ENCODE measurements at regions not wholly inside any gene's neighbourhood (a gene's known extent, or its start where the extent isn't known, plus 50 kb on each side); places are given as distances from the start of the nearest gene placed in this dataset.

- 75 to 76% methylated on average over 2 of the region's 2 CpGs for WGBS, 2 donors
Observed at GRCh38 chr6:14746139-14746837, 499.6 kb upstream of the JARID2 start.

GRCh38 chr6:14747881-14748520 is 497.9 kb upstream of the JARID2 start:
- no peak for TF ChIP-seq EP300 (IDR thresholded peaks at IDR 0.05)
- no peak for TF ChIP-seq POLR2AphosphoS5 (IDR thresholded peaks at IDR 0.05)
- no peak for TF ChIP-seq POLR2A (IDR thresholded peaks at IDR 0.05)
- TF ChIP-seq CTCF (IDR thresholded peaks at IDR 0.05), result no peak

More at GRCh38 chr6:14746139-14746837, 499.6 kb upstream of the JARID2 start:
- Histone ChIP-seq H3K4me1 (peaks cover 0 to 7% (median 0%) of the 10 kb centered on the region in 4 donors), H3K27ac (no peak overlapping the region), H3K27me3 (no peaks in the 10 kb centered on the region), H3K9me3 (no peaks in the 10 kb centered on the region), H3K36me3 (no peaks in the 10 kb centered on the region), H3K4me3 (no peak overlapping the region)
- ATAC-seq (ENCODE audit: low FRiP score in 2 of 2) (no peak), DNase-seq (no peak)
- no peak for TF ChIP-seq POLR2A (IDR thresholded peaks at IDR 0.05)

GRCh38 chr6:14748679-14749078 is 497.2 kb upstream of the JARID2 start:
- H3K27me3 ChIP-seq, result no peaks in the 10 kb centered on the region
- no peak overlapping the region for H3K27ac ChIP-seq
- no peaks in the 10 kb centered on the region for H3K36me3 ChIP-seq
- DNase-seq (no peak), ATAC-seq (ENCODE audit: low FRiP score in 2 of 2) (no peak)
- H3K9me3 ChIP-seq, result no peaks in the 10 kb centered on the region
- 69% methylated on average over 4 of the region's 4 CpGs for WGBS, 2 donors
- no peak for TF ChIP-seq POLR2A (IDR thresholded peaks at IDR 0.05)
- no peak for TF ChIP-seq EP300 (IDR thresholded peaks at IDR 0.05)
- no peak for TF ChIP-seq POLR2AphosphoS5 (IDR thresholded peaks at IDR 0.05)
- no peak overlapping the region for H3K4me3 ChIP-seq
- H3K4me1 ChIP-seq, result no peaks in the 10 kb centered on the region

More at GRCh38 chr6:14747881-14748520, 497.9 kb upstream of the JARID2 start:
- ATAC-seq (ENCODE audit: low FRiP score in 2 of 2) (no peak), DNase-seq (no peak)
- Histone ChIP-seq H3K36me3 (no peaks in the 10 kb centered on the region), H3K27me3 (no peaks in the 10 kb centered on the region), H3K4me3 (no peak overlapping the region), H3K27ac (no peak overlapping the region), H3K4me1 (peaks cover 0 to 3% (median 0%) of the 10 kb centered on the region in 4 donors), H3K9me3 (no peaks in the 10 kb centered on the region)
- WGBS, 2 donors, result 59 to 60% methylated on average over 3 of the region's 3 CpGs

- H3K9me3 ChIP-seq, result no peaks in the 10 kb centered on the region
- no peaks in the 10 kb centered on the region for H3K4me1 ChIP-seq
- ATAC-seq (ENCODE audit: low FRiP score in 2 of 2), result no peak
- no peaks in the 10 kb centered on the region for H3K36me3 ChIP-seq
- WGBS, 2 donors, result 83 to 94% methylated on average over 6 of the region's 6 CpGs
- DNase-seq, result no peak
- no peaks in the 10 kb centered on the region for H3K27me3 ChIP-seq
- no peak overlapping the region for H3K27ac ChIP-seq
- H3K4me3 ChIP-seq, result no peak overlapping the region
- TF ChIP-seq POLR2AphosphoS5 (IDR thresholded peaks at IDR 0.05) (no peak), EP300 (IDR thresholded peaks at IDR 0.05) (no peak), CTCF (IDR thresholded peaks at IDR 0.05) (no peak), POLR2A (IDR thresholded peaks at IDR 0.05) (no peak)
Observed at GRCh38 chr6:14750059-14750661, 495.7 kb upstream of the JARID2 start.

GRCh38 chr6:14751645-14752175 is 494.2 kb upstream of the JARID2 start:
- no peak for DNase-seq
- Histone ChIP-seq H3K4me3 (no peak overlapping the region), H3K27me3 (no peaks in the 10 kb centered on the region), H3K9me3 (no peaks in the 10 kb centered on the region), H3K27ac (no peak overlapping the region), H3K4me1 (no peaks in the 10 kb centered on the region), H3K36me3 (no peaks in the 10 kb centered on the region)
- TF ChIP-seq EP300 (IDR thresholded peaks at IDR 0.05), result no peak
- no peak for TF ChIP-seq POLR2AphosphoS5 (IDR thresholded peaks at IDR 0.05)
- no peak for TF ChIP-seq POLR2A (IDR thresholded peaks at IDR 0.05)
- no peak for TF ChIP-seq CTCF (IDR thresholded peaks at IDR 0.05)
- 73 to 76% methylated on average over 7 of the region's 7 CpGs for WGBS, 2 donors
- no peak for ATAC-seq (ENCODE audit: low FRiP score in 2 of 2)

Measured in upper lobe of left lung (tissue), 6 donors.